Gastroesophageal sphincter (tissue), 4 donors: ENCODE measurements at regions not wholly inside any gene's neighbourhood (a gene's known extent, or its start where the extent isn't known, plus 50 kb on each side); places are given as distances from the start of the nearest gene placed in this dataset.

Experiments used
- ATAC-seq: fragments of 150-250 bp; one replicate; pipeline ENCODE4 v1.9.1; 2016; ENCODE audit warnings: mild to moderate bottlenecking, moderate library complexity
- H3K27ac ChIP-seq, 4 donors: fragments of 200-600 bp; sonication (generic) in 3 of 4; 1 replicate in 3 of 4; 2 replicates in 1 of 4; pipeline ENCODE4 v1.5.1; 2016 to 2019
- H3K27me3 ChIP-seq: fragments of 200-600 bp; sonication (generic); one replicate; pipeline ENCODE4 v1.5.1; 2019
- H3K36me3 ChIP-seq, 2 donors: fragments of 200-600 bp; sonication (generic); one replicate each; pipeline ENCODE4 v1.5.1; 2019; ENCODE audit warnings: control low read depth in 1 of 2
- H3K4me1 ChIP-seq, 3 donors: fragments of 200-600 bp; sonication (generic); 1 replicate in 2 of 3; 2 replicates in 1 of 3; pipeline ENCODE4 v1.5.1; 2016 to 2019; ENCODE audit warnings: control low read depth in 2 of 3
- H3K4me3 ChIP-seq, 2 donors: fragments of 200-600 bp; sonication (generic); one replicate each; pipeline ENCODE4 v1.5.1; 2019; ENCODE audit warnings: mild to moderate bottlenecking in 1 of 2, moderate library complexity in 1 of 2
- H3K9me3 ChIP-seq, 3 donors: fragments of 200-600 bp; sonication (generic); one replicate each; pipeline ENCODE4 v1.5.1; 2017 to 2019; ENCODE audit warnings: control low read depth in 2 of 3
- EP300 ChIP-seq: sonication (generic); formaldehyde crosslinking; IDR thresholded peaks from one replicate; pipeline ENCODE4 v1.6.1; 2017; ENCODE audit warnings: antibody characterized with exemption, mild to moderate bottlenecking
- POLR2A ChIP-seq, 2 donors: fragments of 450-650 bp; IDR thresholded peaks; one replicate each; pipeline ENCODE4 v1.6.1; 2017; ENCODE audit warnings: antibody characterized with exemption in 2 of 2, mild to moderate bottlenecking in 2 of 2, moderate library complexity in 1 of 2
- POLR2AphosphoS5 ChIP-seq: sonication (generic); formaldehyde crosslinking; IDR thresholded peaks from one replicate; pipeline ENCODE4 v1.6.1; 2017; ENCODE audit warnings: antibody characterized with exemption
- WGBS, 2 donors: methylation state at CpG; one replicate each; pipeline ENCODE4 v1.1.5; 2018; ENCODE audit warnings: low coverage in 1 of 2; 5-methylcytosine and 5-hydroxymethylcytosine counted together
- TF ChIP-seq, protein P1 (sequence below), 4 experiments: fragments of 200-600 bp in 2 of 4; fragments of 450-650 bp in 2 of 4; sonication (generic) in 1 of 4; IDR thresholded peaks; one replicate each; pipeline ENCODE4 v1.5.1; 2017 to 2019; ENCODE audit warnings: antibody characterized with exemption in 4 of 4, mild to moderate bottlenecking in 2 of 4, moderate library complexity in 2 of 4

DNA sequence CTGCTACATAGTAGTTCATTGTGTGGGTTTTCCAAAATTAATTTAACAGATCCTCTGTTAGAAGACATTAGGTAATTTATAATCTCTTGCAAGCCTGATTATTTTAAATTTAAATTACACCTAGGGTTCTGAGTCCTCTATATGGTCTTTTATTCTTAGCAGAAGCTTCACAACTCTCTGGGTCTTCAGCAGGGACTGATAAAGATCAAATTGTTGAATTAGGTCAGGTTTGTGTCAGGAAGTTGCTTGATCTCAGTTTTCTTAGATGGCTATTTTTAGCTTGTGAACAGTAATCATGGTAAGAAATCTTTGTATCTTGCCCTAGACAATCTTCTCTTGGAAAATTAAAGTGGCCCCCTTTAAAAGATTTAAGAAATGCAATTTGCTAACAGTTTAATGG, 183.1 kb upstream of the HDAC9 start:
- no peak for ATAC-seq
- H3K27ac ChIP-seq, result peak overlapping the region in 2 of 4 donors; percentile 4 to 6
- TF ChIP-seq POLR2AphosphoS5 (no peak), EP300 (no peak), POLR2A (IDR thresholded peaks at IDR 0.05) (no peak)
- TF ChIP-seq, protein P1, sequence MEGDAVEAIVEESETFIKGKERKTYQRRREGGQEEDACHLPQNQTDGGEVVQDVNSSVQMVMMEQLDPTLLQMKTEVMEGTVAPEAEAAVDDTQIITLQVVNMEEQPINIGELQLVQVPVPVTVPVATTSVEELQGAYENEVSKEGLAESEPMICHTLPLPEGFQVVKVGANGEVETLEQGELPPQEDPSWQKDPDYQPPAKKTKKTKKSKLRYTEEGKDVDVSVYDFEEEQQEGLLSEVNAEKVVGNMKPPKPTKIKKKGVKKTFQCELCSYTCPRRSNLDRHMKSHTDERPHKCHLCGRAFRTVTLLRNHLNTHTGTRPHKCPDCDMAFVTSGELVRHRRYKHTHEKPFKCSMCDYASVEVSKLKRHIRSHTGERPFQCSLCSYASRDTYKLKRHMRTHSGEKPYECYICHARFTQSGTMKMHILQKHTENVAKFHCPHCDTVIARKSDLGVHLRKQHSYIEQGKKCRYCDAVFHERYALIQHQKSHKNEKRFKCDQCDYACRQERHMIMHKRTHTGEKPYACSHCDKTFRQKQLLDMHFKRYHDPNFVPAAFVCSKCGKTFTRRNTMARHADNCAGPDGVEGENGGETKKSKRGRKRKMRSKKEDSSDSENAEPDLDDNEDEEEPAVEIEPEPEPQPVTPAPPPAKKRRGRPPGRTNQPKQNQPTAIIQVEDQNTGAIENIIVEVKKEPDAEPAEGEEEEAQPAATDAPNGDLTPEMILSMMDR (IDR thresholded peaks at IDR 0.05), result no peak
- no peaks in the 10 kb centered on the region for H3K9me3 ChIP-seq
- no peak overlapping the region for H3K4me3 ChIP-seq
- H3K4me1 ChIP-seq, result peaks cover 0 to 85% (median 17%) of the 10 kb centered on the region in 3 donors
- no peaks in the 10 kb centered on the region for H3K36me3 ChIP-seq
- no peaks in the 10 kb centered on the region for H3K27me3 ChIP-seq

DNA sequence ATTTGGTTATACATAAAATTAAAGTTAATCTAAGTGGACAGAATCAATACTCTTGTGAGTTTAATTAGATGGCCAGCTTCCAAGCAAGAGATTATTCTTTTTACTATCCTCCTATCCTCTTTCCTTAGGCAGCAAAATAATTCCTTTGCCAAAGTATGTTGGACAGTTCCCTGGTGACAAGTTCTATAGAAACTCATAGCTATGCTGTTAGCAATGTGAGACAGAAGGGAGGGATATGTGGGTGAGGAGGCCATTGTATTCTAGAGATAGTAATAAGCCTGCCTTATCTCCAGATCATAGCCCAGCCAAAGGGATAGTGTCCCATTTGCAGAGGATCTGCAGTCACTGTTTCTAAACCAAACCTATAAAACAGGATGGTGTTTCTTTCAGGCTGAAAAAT, 181.6 kb upstream of the HDAC9 start:
- peaks cover 0 to 85% (median 16%) of the 10 kb centered on the region in 3 donors for H3K4me1 ChIP-seq
- no peaks in the 10 kb centered on the region for H3K27me3 ChIP-seq
- no peak overlapping the region for H3K27ac ChIP-seq
- no peak overlapping the region for H3K4me3 ChIP-seq
- H3K36me3 ChIP-seq, result no peaks in the 10 kb centered on the region
- no peaks in the 10 kb centered on the region for H3K9me3 ChIP-seq
- TF ChIP-seq POLR2A (IDR thresholded peaks at IDR 0.05) (no peak), POLR2AphosphoS5 (no peak), EP300 (no peak)
- TF ChIP-seq, protein P1 (IDR thresholded peaks at IDR 0.05), result no peak
- no peak for ATAC-seq

DNA sequence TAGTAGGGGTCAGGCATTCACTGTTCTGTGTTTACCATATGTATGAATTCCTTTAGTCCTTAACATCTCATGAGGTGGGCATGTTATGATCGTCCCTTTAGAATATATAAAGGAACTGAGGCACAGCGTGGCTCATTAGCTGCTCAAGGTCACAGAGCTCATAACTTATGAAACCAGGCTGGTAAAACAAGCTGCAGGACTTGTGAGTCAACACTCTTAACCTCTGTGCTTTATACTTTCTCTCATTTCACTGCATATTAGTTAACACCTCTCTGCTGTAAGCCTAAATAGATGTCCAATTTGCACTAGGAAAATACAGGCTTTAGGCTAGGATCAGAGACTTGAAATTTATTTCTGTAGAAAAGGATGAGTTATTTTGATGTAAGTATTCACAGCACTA, 180.3 kb upstream of the HDAC9 start:
- no peak overlapping the region for H3K4me3 ChIP-seq
- no peaks in the 10 kb centered on the region for H3K27me3 ChIP-seq
- H3K9me3 ChIP-seq, result no peaks in the 10 kb centered on the region
- no peaks in the 10 kb centered on the region for H3K36me3 ChIP-seq
- WGBS, 2 donors, result 60 to 95% methylated on average over 1 to 2 of the region's 2 CpGs
- H3K4me1 ChIP-seq, result peaks cover 0 to 88% (median 11%) of the 10 kb centered on the region in 3 donors
- TF ChIP-seq, protein P1 (IDR thresholded peaks at IDR 0.05), result no peak
- TF ChIP-seq POLR2AphosphoS5 (no peak), POLR2A (IDR thresholded peaks at IDR 0.05) (no peak), EP300 (no peak)
- no peak for ATAC-seq
- H3K27ac ChIP-seq, result no peak overlapping the region

DNA sequence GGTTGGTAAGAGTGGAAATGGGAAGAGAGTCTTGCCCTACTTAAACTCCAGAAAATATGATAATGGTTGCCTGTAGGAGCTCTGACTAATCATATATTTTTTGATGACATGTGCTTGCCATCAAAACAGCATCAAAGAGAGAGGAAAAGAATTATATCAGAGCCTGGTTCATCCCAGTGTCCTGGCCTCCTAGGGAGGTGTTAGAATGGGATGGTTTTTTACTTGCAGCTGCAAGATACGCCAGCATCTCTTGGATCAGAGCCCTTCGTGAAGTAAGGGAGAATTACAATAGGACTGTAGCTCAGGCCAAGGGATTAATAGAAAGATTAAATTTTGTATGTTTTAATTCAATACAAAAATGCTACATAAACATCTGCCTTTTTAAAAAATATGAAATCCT, 177.6 kb upstream of the HDAC9 start:
- no peak overlapping the region for H3K4me3 ChIP-seq
- no peak for ATAC-seq
- TF ChIP-seq EP300 (no peak), POLR2AphosphoS5 (no peak), POLR2A (IDR thresholded peaks at IDR 0.05) (no peak)
- TF ChIP-seq, protein P1 (IDR thresholded peaks at IDR 0.05), result no peak
- H3K27ac ChIP-seq, result peak overlapping the region in 1 of 4 donors; percentile 29
- peaks cover 0 to 77% (median 6%) of the 10 kb centered on the region in 3 donors for H3K4me1 ChIP-seq
- WGBS, 2 donors, result 64 to 88% methylated on average over 2 of the region's 2 CpGs
- no peaks in the 10 kb centered on the region for H3K36me3 ChIP-seq
- H3K9me3 ChIP-seq, result no peaks in the 10 kb centered on the region
- H3K27me3 ChIP-seq, result no peaks in the 10 kb centered on the region

DNA sequence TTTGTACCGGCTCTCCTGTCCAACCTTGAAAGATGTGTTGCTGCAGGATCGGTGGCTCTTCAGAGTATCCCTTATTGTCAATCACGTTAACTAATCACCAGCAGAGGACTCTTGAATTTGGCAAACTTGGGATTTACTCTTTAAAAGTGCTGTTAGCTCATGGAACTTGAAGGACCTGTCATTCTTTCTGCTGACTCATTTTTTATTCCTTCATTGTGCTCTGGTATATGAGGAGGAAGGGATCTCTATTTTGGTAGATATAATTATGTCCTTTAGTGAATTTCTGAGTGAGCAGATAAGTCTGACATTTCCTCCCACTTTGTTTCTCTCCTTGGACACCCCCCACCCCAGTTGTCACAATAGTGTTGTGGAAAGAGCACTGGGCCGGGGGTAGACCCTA, 175.1 kb upstream of the HDAC9 start:
- H3K4me3 ChIP-seq, result no peak overlapping the region
- no peaks in the 10 kb centered on the region for H3K36me3 ChIP-seq
- peak overlapping the region in 1 of 4 donors; percentile 40 for H3K27ac ChIP-seq
- WGBS, 2 donors, result 45 to 66% methylated on average over 4 of the region's 4 CpGs
- no peak for ATAC-seq
- H3K4me1 ChIP-seq, result peaks cover 0 to 52% (median 4%) of the 10 kb centered on the region in 3 donors
- H3K27me3 ChIP-seq, result no peaks in the 10 kb centered on the region
- H3K9me3 ChIP-seq, result no peaks in the 10 kb centered on the region
- TF ChIP-seq EP300 (no peak), POLR2AphosphoS5 (no peak), POLR2A (IDR thresholded peaks at IDR 0.05) (no peak)
- TF ChIP-seq, protein P1 (IDR thresholded peaks at IDR 0.05), result no peak
